GM12865 (cell line): ENCODE measurements at regions not wholly inside any gene's neighbourhood (a gene's known extent, or its start where the extent isn't known, plus 50 kb on each side); places are given as distances from the start of the nearest gene placed in this dataset.
"Not testable (repeated sequence)": the region's sequence is repeated elsewhere in the genome, so short reads cannot be mapped to it uniquely, and the experiment has no call there.

Experiments
- DNase-seq: peaks from one replicate; pipeline ENCODE4 v3.0.0; 2010; ENCODE audit warnings: low read depth
- H3K4me3 ChIP-seq: 2 replicates; pipeline ENCODE4 v1.5.1; 2011; ENCODE audit warnings: mild to moderate bottlenecking, low read depth, low read length, control low read depth
- CTCF ChIP-seq: IDR thresholded peaks from 2 replicates; pipeline ENCODE4 v1.5.1; 2011; ENCODE audit warnings: low read length, control low read depth, low read depth, inconsistent platforms; ENCODE audit not compliant: insufficient read depth; ENCODE audit errors: missing control alignments

DNA sequence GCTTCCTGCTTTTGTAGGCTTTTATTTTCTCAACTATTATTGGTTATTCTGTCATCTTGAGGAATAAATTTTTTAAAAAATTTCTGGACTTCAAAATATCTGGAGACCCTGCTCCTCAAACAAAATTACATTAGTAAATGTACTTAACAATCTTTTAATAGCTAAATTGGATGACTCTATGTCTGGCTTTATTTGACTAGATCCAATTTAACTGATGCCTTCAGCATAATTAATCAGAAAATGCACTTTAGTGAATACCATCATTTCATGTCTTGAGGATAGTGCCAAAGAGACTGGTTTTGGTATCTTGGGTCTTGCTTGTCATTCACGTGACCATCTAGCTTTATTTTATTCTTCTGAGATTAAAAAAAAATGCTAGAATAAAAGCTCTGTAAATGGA, 1301.2 kb downstream of the JRKL start:
- DNase-seq, result no peak
- no peak for TF ChIP-seq CTCF
- no peak overlapping the region for H3K4me3 ChIP-seq

- no peak overlapping the region for H3K4me3 ChIP-seq
- no peak for DNase-seq
- no peak for TF ChIP-seq CTCF
Measured at GRCh38 chr11:97702951-97703350, 1313.1 kb downstream of the JRKL start.

DNA sequence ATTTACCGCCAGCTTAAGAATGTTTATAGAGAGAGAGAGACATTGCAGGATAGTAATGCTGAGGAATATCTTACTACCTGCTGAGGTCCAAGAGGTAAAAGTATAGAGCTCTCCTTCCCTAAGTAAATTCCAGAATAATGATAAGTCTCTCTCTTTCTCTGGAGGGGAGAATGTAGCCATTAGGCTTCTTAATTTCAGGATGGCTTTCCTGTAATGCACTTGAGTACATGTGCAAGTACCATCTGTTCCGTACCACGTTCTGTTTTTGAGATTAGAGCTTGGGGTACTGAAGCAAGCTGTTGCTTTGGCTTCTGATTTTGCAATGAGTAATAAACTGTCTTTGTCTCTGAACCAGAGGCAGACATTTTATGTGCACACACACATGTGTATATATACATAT, 1314.0 kb downstream of the JRKL start:
- DNase-seq, result no peak
- H3K4me3 ChIP-seq, result no peak overlapping the region
- TF ChIP-seq CTCF, result no peak

- not testable (repeated sequence) for H3K4me3 ChIP-seq, DNase-seq
Measured at GRCh38 chr11:97705441-97705840, 1315.3 kb upstream of the CNTN5 start.

GRCh38 chr11:97717922-97718321, 1302.8 kb upstream of the CNTN5 start:
- no peak for TF ChIP-seq CTCF
- no peak overlapping the region for H3K4me3 ChIP-seq
- DNase-seq, result no peak

- no peak overlapping the region for H3K4me3 ChIP-seq
- TF ChIP-seq CTCF, result no peak
- DNase-seq, result no peak
Measured at GRCh38 chr11:97722065-97722464, 1298.7 kb upstream of the CNTN5 start.

DNA sequence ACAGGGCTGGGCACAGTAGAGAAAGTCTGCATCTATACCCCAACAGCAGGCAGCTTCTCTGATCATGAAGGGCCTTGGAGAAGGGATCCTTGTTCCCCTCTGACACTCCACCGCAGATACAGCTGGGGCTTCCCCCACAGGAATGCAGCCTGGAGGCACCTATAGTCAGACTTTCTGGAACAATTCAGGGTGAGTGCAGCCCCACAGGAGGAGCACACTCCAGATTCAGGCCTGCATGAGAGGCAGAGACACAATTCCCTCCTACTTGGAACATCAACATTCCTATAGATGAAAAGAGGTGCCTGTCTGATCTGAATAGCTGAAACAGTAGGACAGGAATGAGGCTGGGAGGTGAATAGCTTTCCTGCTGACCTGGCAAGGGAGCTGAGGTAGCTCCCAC, 1298.0 kb upstream of the CNTN5 start:
- TF ChIP-seq CTCF, result no peak
- no peak for DNase-seq
- H3K4me3 ChIP-seq, result no peak overlapping the region
